HG02884 (cell line): ENCODE measurements at regions not wholly inside any gene's neighbourhood (a gene's known extent, or its start where the extent isn't known, plus 50 kb on each side); places are given as distances from the start of the nearest gene placed in this dataset.

Experiments used
- ATAC-seq: cut with Tn5 transposase; IDR thresholded peaks from one replicate; pipeline ENCODE4 v1.9.1; 2021; ENCODE audit warnings: mild to moderate bottlenecking, moderate library complexity; ENCODE audit not compliant: unreplicated experiment

DNA sequence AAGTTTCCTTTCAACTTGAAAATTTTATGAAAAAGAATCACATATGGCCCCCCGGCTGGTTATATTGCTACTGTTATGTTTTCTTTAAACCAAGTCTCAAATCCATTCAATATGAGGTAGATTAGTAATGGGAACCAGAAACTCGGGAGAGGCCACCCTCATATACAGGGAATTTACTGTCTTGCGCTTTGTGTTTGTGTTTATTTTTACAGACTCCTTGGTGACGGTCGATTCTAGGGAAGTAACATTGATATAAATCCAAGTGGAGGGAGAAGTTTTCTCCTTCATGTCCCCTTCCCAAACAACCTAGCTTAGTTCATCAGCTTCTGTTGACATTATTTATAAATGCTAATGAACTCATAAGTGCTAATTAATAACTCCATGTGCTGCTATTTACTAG is 163.5 kb upstream of the LMO4 start:
- no peak for ATAC-seq

DNA sequence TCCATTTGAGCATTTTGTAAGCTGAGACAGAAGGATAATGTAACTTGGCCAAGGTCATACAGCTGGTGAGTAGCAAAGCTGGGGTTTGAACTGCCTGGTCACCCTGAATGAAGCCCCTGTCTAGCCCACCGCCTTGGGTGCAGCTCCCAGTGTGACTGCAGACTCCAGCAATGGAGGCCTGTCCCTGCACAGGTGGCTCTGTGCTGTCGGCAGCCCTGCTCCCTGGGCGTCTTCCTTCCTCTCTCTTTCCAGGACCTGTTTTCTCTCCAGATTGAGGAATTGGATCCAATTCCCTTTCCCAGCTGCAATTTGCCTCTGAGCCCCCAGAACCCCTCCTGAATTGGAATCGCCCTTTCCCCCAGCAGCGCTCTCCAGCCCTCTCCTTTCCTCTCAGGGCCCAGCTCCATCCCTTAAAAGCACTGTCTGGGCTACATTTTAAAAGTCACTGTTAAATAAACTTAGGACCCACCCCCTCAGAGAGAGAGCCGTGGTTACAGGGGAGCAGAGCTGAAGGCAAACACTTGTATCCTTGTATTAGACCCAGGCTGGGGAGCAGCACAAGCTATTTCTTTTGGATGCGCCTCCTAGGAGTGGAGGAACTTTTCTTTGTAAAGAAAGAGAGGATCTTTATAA is 161.4 kb upstream of the LMO4 start:
- no peak for ATAC-seq

DNA sequence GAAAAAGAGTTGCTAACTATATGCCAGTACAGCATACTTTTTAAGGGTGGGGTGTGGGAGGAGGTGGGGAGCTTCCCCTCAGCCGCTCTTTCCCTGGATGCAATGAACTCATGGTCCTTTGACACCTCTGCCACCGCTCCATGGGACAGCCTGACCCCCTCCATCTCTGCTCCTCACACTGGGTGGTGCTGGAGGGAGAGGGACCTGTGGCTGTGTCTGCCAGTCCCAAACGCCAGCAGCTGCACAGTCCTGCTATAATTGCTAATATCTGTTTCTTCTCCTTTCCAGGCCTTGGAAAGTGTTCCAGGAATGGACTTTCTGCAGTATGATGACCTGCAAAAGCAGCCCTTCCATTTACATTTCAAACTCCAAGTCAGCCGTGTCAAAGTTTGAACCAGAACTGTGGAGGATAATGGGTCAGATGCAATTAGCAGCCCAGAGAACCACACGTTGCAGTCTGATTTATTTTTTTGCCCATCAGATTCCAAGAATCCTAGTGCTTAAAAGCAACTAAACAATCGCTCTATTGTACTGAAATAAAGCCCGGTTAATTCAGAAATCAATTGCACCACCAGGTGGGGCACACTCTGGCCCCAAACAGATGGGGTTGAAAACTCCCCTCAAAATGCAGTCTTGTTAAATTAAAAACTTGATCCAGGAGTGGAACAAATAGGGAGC is 160.7 kb upstream of the LMO4 start:
- no peak for ATAC-seq

DNA sequence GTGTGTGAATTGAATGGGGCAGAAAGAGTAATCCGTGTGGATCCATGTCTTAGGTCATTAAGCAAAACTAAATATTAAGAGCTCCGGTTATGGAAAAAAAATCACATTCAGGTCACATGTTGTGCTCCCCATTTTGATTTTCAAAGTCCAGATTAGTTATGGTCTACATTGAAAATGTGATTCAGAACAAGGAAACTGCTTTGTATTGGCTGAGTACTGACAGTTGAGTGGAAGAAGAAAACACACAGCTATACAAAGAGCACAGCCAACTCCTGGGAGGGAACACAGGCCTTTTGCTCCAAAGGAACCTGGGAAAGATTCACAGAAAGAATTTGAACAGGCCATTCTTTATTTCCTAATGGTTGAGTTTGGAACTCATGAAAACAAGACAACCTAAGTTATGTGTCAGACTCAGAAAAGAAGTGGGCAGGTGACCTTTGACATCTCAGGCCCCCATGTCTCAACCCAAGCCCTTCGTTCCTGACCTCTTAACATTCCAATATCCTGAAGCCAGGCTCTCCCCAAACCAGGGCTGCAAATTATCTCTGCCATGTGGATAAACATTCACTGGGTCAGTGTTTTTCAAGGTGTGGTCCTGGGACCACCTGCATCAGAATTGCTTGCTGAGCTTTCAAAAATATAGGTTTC is 159.3 kb upstream of the LMO4 start:
- no peak for ATAC-seq

DNA sequence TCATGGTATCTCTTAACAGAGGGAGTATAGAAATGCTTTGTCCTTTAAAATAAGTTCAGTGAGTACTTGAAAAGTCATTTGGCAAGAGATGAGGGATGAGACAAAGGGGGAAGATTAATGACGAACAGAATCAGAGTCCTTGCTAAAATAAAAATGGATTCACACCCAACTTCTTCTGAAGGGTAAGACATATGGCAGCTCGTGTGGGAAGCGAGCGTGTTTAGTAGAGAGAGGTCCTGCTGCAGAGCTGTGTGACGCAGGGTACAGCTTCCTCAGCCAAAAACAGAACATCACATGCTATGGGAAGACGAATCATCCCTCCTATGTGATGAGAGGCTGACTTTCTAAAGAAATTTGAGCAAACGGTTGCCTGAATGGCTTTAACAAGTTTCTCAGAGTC is 158.5 kb upstream of the LMO4 start:
- no peak for ATAC-seq

DNA sequence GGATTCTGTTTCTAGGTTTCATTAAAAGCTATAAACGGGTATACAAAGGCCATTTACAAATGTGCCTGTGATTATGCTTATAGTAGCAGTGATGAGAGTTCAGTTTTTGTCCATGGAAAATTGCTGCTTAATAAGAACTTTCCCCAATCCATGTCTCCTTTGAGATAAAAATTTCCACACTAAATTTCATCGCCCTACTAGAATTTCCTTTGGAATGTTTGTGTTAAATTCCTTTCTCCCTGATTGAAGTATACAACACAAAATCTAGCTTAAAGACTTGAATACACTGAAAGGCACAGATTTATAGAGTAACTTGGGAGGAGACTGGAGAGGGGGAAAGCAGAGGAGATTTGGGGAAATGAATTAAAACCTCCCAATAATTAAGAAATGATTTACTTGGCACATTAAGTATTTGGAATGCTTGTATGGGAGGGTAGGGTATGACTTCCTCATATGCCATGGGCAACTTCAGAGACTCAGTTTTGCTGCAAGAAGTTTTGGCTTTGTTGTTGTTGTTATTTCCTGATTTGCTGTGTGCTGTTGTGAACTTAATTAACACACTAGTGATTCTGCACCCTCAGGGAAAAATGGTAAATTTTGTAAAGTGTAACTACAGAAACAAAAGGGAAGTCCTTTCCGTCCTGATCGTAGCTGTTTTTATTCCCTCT is 157.6 kb upstream of the LMO4 start:
- ATAC-seq: no peak

DNA sequence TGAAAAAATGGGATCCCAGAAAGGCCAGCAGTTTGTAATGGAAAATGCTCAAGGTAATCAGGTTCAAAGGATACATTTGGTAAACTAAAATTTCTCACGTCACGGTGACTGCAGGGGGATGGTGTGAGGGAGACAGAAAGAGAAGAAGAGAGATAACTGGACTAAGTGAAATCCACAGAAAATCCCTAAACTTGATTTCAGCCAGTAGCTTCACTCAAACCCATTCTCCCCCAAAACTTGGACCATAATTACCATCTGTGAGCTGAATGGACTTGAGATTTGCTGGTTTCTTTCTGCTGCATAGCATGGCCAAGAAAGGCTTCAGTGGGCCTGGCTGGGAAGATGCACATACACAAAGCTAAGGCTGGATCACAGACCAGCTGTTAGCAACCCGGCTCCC is 155.4 kb upstream of the LMO4 start:
- ATAC-seq: no peak

DNA sequence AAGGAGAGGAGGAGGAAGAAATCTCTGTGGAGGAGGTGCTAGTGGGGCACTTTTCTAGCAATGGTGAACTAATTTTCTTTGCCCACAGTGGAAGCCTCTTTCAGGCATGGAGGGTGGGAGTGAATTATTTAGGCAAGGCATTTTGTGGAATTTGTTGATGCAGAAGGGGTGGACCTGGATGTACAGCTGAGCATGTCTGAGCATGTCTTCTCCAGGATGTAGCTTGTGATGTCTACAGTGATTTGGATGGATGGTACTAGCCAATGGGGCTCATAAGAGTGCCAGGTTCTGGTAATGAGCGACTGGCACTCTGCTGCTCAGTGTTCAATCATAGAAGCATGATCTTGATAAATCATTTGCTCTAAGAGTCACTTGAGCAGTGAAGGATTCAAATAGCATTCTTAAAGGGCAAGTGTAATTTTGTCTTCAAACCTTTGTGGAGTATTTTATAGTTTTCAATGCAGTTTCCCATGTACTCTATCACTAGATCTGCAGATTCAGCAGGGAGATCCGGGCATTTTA is 153.9 kb upstream of the LMO4 start:
- no peak for ATAC-seq

DNA sequence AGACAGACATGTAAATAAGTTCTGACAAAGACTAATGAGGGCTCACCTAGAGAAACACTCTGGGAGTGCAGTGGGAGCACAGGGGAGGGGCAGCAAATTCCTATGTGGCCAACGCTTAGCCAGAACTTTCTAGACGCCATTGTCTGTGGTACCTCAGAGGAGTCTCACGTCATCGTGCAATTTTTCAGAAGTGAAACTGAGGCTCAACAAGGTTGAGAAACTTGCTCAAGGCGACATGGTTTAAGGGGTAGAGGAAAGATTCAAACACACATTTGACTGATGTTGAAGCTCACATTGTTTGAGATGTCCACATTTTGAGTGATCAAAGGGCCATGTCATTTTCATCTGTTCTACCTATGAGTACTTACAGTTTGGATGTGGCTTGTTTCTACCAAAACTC is 152.6 kb upstream of the LMO4 start:
- peak; percentile 55 for ATAC-seq

DNA sequence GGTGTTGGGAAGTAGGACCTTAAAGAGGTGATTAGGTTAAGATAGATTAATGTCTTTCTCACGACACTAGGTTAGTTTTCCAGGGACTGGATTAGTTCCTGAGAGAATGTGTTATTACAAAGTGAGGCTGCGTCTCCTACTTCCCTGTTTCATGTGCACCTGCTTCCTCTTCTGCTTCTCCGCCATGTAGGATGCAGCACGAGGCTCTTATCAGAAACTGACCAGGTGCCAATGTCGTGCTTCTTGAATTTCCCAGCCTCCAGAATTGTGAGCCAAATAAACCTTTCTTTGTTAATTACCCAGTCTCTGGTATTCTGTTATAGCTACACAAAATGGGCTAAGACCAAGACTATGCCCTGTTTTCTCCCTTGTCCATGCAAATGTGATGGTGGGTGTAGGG is 152.2 kb upstream of the LMO4 start:
- ATAC-seq: no peak

DNA sequence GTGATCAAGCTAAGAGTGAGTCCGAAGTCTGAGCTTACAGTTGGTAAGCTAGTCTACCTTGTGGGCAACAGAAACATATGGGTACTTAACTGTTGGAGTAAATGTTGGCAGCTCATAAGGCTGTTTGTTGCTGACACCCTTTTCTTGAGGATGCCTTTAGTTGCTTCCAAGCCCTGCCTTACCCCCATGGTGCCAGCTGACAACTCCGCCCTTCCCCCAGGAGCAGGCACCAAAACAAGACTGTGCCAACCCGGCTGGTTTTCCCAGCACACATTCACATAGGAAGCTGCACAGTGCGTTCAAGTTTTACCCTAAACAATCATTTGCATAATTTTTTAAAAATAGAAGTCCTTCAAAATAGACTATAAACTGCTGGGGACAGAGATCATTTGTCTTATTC is 150.2 kb upstream of the LMO4 start:
- no peak for ATAC-seq

DNA sequence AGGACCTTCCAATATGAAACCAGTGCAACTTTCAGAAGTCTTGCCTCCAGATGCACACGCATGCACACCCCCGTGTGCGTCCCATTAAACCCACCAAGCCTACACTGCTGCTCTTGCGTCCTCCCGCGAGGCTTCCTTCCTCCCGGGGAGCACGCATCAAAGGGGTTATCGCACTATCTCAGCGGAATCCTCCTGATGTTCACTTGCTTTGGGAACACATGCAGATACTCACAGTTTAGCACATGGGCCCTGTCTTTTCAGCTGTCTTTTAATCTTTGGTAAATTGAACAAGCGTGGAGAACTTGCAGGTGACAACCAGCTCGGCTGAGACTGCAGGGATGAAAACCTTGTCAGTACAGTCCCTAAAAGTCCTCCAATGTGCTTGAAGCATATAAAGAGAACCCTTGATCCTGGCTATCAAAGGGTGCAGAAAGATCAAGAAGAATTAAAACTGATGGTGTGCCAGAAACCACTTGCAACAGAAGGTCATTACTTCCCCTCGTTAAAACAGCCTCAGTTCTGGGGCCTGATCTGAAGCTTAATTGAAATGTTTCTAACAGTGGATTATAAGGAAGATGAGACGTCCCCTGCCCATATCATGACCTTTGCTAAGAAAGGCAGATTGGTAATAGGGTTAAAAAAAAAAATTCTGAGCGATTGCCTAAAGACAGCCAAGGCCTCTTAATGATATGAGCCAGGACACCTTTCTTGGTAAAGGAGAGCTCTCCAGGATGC is 149.4 kb upstream of the LMO4 start:
- ATAC-seq: no peak

DNA sequence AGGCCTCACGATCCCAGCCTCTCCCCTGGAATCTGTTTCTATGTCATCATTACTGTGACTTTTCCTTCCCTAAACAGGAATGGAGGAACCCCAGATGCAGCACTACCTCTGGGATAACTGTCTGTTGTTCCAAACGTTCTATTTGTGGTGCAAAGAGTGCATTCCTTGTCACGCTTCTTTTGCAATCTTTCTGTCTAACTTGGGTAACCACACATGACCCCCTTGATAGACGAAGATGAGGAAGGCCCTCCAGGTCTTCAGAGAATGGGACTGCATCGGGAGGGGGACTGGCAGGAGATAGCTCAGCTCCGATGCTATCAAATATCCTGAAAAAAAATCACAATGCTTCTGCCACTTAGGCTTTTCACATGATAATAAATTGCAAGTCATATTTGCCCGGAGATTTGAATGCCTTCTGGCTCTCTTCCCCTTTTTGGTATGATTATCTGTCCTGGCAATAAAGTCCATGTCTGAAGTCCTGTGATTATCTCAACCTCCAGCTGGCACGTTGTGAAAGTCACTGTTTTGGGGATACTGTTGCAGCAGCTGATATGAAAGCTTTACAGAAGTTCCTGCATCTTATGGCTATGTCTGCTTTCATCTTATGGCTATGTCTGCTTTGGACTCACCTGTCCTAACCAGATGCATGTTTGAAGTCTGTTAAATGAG is 148.7 kb upstream of the LMO4 start:
- no peak for ATAC-seq

DNA sequence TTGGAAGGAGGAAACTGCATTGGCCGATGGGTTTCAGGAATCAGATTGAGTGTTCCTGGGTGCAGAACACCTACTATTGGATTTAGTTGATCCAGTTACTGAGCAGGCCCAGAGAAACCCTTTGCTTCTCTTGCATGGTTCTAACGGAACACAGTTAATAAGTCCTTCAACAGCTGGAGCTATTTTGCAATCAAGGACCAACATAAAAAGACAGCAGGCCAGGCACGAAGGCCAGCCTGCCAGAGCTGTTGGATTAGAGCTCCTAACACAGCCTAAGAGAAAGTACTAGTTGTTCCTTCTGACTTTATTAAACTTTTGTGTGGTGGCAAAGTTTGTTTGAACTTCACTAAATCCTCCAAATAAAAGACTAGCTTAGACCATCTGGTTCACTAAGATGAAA is 148.0 kb upstream of the LMO4 start:
- no peak for ATAC-seq

DNA sequence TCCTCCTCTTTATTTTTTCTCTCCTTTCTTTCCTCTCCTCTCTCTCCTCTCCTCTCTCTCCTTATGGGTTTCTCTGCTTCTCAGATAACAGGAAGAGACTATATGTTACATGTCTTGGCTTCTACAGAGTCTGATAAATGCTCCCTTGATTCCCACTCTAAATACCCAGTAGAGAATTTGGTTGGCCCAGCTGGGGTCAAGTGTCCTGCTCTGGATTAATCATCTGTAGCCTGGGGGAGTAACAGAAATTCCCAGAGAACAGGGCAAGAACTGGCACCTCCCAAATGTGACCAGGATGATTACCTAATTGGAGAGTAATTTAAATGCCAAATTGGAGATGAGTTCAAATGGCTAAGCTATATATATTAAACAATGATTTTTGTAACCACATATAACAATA is 146.1 kb upstream of the LMO4 start:
- ATAC-seq: no peak

DNA sequence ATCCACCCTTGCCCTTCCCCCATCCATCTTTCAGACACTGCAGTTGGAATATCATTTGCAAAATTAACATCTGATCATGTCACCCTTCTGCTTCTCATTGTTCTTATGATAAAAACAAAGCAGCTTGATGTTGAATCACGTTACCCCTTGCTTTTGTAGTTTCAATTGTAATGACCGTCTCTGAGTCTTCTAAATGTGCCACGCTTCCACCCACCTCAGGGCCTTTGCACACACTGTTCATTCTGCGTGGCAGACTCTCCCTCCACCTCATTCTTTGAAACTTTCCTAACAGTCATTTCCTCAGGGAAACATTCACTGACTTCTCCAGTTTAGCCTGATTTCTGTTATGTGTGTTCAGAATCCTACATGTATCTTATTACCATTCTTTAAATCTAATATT is 143.6 kb upstream of the LMO4 start:
- no peak for ATAC-seq

DNA sequence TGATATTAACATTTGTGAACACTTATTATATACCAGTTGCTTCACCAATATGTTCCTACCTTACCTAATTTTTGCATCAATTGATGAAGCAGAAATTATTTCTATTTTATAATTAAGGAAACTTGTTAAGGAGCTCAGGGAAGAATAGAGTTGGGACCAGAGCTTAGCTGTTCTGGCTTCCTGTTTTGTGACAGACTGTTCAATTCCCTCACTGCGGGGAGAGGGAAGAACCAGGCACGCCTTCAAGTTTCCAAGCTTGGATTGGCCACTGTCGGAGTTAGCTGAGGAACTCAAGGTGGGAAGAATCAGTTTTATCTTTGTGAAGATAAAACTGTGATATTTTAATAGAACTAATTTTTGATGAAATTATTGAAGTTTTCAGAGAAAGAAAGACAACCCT is 142.3 kb upstream of the LMO4 start:
- no peak for ATAC-seq

DNA sequence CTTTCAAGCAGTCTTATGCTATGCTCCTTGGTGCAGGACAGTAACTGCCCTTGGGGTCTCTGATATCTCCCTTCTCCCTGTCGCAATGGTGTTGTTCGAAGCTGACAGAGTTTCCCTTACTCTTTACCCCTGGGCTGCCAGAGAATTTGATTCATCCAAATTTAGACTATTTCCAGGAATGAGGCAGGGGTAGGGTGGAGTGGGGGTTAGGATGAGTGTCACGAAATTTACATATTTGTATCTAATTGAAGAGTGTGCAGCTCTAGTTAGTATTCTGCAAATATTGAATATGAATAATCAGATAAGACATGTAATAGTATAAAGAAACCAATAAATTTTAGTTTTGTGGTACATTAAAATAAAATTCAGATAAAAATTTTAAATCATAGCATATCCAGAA is 140.0 kb upstream of the LMO4 start:
- ATAC-seq: no peak

DNA sequence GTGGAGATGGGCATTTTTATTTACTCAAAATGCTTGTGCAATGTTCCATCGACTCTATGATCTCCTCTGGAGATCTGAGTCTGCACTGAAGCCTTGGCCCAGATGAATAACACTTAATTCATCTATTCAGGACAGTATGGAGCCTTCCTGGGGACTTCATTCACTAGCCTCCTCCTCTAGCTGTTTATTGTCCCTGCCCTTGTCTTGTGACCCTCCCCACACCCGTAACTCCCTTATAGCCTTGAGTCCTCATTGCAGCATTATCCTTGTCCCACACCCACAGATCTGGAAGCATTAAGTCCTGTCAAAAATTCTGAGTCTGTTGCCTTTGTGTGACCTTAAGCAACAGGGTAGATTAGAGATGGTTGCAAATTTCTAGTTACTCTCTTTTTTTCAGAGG is 138.3 kb upstream of the LMO4 start:
- ATAC-seq: no peak

DNA sequence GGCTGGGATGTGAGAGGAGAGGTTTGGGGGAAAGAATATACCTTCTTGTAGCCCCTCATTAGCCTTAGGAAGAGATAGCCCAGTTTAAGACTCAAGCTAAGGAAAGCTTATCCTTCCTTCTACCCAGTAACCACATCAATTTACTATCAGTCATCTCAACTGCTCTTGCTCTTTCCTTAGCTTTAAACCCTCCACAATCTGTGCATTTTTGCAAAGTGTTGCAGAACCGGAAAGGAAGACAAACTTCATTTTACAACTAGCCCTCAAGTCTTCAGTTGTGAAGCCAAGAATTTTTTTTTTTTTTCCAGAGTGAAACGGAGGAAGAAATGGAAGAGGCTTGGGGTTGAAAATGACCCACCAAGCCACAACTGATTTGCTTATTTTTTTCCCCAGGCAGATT is 137.0 kb upstream of the LMO4 start:
- ATAC-seq: no peak
